ENCODE measurements at regions not wholly inside any gene's neighbourhood (a gene's known extent, or its start where the extent isn't known, plus 50 kb on each side); places are given as distances from the start of the nearest gene placed in this dataset.

GRCh38 chr2:2950403-2950952 lies 427.1 kb downstream of the EIPR1 start:
- no peaks in the 10 kb centered on the region for H3K27me3 Mint-ChIP-seq
- no peaks in the 10 kb centered on the region for H3K36me3 Mint-ChIP-seq
- H3K27ac Mint-ChIP-seq, result no peak overlapping the region
- no peak for TF ChIP-seq CTCF (conservative IDR thresholded peaks at IDR 0.05)
- H3K9me3 Mint-ChIP-seq, result peaks cover under 1% of the 10 kb centered on the region
- no peak for DNase-seq (ENCODE audit: extremely low spot score, unreplicated experiment)
- no peaks in the 10 kb centered on the region for H3K4me1 Mint-ChIP-seq (ENCODE audit: unreplicated experiment)
- no peak overlapping the region for H3K4me3 Mint-ChIP-seq

GRCh38 chr2:2947406-2947805 lies 430.2 kb downstream of the EIPR1 start:
- no peak for TF ChIP-seq CTCF (conservative IDR thresholded peaks at IDR 0.05)
- peaks cover 6% of the 10 kb centered on the region for H3K9me3 Mint-ChIP-seq
- peaks cover 6% of the 10 kb centered on the region for H3K27me3 Mint-ChIP-seq
- no peak overlapping the region for H3K27ac Mint-ChIP-seq
- no peak for DNase-seq (ENCODE audit: extremely low spot score, unreplicated experiment)
- H3K4me1 Mint-ChIP-seq (ENCODE audit: unreplicated experiment), result peaks cover 3% of the 10 kb centered on the region
- H3K4me3 Mint-ChIP-seq, result no peak overlapping the region
- H3K36me3 Mint-ChIP-seq, result no peaks in the 10 kb centered on the region

GRCh38 chr2:2942906-2943305 lies 434.7 kb downstream of the EIPR1 start:
- TF ChIP-seq CTCF (conservative IDR thresholded peaks at IDR 0.05), result no peak
- Mint-ChIP-seq H3K4me3 (no peak overlapping the region), H3K27me3 (peaks cover 11% of the 10 kb centered on the region), H3K4me1 (ENCODE audit: unreplicated experiment) (peaks cover 13% of the 10 kb centered on the region), H3K27ac (no peak overlapping the region), H3K36me3 (no peaks in the 10 kb centered on the region), H3K9me3 (peaks cover 6% of the 10 kb centered on the region)
- DNase-seq (ENCODE audit: extremely low spot score, unreplicated experiment), result no peak

GRCh38 chr2:2942225-2942624 lies 435.4 kb downstream of the EIPR1 start:
- no peak for TF ChIP-seq CTCF (conservative IDR thresholded peaks at IDR 0.05)
- Mint-ChIP-seq H3K4me1 (ENCODE audit: unreplicated experiment) (peaks cover 13% of the 10 kb centered on the region), H3K4me3 (no peak overlapping the region), H3K9me3 (peaks cover 6% of the 10 kb centered on the region), H3K36me3 (no peaks in the 10 kb centered on the region), H3K27me3 (peaks cover 11% of the 10 kb centered on the region), H3K27ac (no peak overlapping the region)
- no peak for DNase-seq (ENCODE audit: extremely low spot score, unreplicated experiment)

- Mint-ChIP-seq H3K4me1 (ENCODE audit: unreplicated experiment) (peaks cover 13% of the 10 kb centered on the region), H3K27ac (no peak overlapping the region), H3K9me3 (peaks cover 6% of the 10 kb centered on the region), H3K27me3 (peaks cover 11% of the 10 kb centered on the region), H3K4me3 (no peak overlapping the region), H3K36me3 (no peaks in the 10 kb centered on the region)
- no peak for DNase-seq (ENCODE audit: extremely low spot score, unreplicated experiment)
- TF ChIP-seq CTCF (conservative IDR thresholded peaks at IDR 0.05), result no peak
These were observed 436.4 kb downstream of the EIPR1 start for GRCh38 chr2:2941205-2941604.

GRCh38 chr2:2940702-2941101 lies 436.9 kb downstream of the EIPR1 start:
- peaks cover 11% of the 10 kb centered on the region for H3K27me3 Mint-ChIP-seq
- H3K27ac Mint-ChIP-seq, result no peak overlapping the region
- no peak for DNase-seq (ENCODE audit: extremely low spot score, unreplicated experiment)
- no peak overlapping the region for H3K4me3 Mint-ChIP-seq
- H3K36me3 Mint-ChIP-seq, result no peaks in the 10 kb centered on the region
- peaks cover 6% of the 10 kb centered on the region for H3K9me3 Mint-ChIP-seq
- H3K4me1 Mint-ChIP-seq (ENCODE audit: unreplicated experiment), result peaks cover 13% of the 10 kb centered on the region
- TF ChIP-seq CTCF (conservative IDR thresholded peaks at IDR 0.05), result no peak
